Esophagus muscularis mucosa (tissue), 4 donors: ENCODE measurements at regions not wholly inside any gene's neighbourhood (a gene's known extent, or its start where the extent isn't known, plus 50 kb on each side); places are given as distances from the start of the nearest gene placed in this dataset.

Source experiments
- DNase-seq: peaks from one replicate; pipeline ENCODE4 v3.0.0-alpha.2; 2017; ENCODE audit errors: extremely low spot score
- H3K27ac ChIP-seq, 4 donors: fragments of 200-600 bp; sonication (generic); replicated peaks in 1 of 4; 1 replicate in 3 of 4; 2 replicates in 1 of 4; pipeline ENCODE4 v1.5.1; 2016 to 2019; ENCODE audit warnings: mild to moderate bottlenecking in 1 of 4
- H3K27me3 ChIP-seq, 4 donors: fragments of 200-600 bp; sonication (generic); one replicate each; pipeline versions ENCODE4 v1.5.1 to v1.6.0; 2016 to 2019
- H3K36me3 ChIP-seq, 4 donors: fragments of 200-600 bp; sonication (generic); one replicate each; pipeline ENCODE4 v1.5.1; 2016 to 2019
- H3K4me1 ChIP-seq, 4 donors: fragments of 200-600 bp; sonication (generic); one replicate each; pipeline ENCODE4 v1.5.1; 2016 to 2019
- H3K4me3 ChIP-seq, 4 donors: fragments of 200-600 bp; sonication (generic); 1 replicate in 2 of 4; 2 replicates in 2 of 4; pipeline ENCODE4 v1.5.1; 2016 to 2019; ENCODE audit warnings: mild to moderate bottlenecking in 4 of 4, moderate library complexity in 1 of 4
- H3K9me3 ChIP-seq, 4 donors: fragments of 200-600 bp; sonication (generic); 1 replicate in 3 of 4; 2 replicates in 1 of 4; pipeline ENCODE4 v1.5.1; 2016 to 2019
- CTCF ChIP-seq, 3 experiments: fragments of 200-600 bp in 2 of 3; fragments of 450-650 bp in 1 of 3; sonication (generic) in 2 of 3; IDR thresholded peaks; one replicate each; pipeline ENCODE4 v1.5.1; 2017 to 2019; ENCODE audit warnings: antibody characterized with exemption in 3 of 3, mild to moderate bottlenecking in 2 of 3, moderate library complexity in 1 of 3
- EP300 ChIP-seq: sonication (generic); formaldehyde crosslinking; IDR thresholded peaks from one replicate; pipeline ENCODE4 v1.6.1; 2017; ENCODE audit warnings: antibody characterized with exemption
- POLR2A ChIP-seq: fragments of 450-650 bp; IDR thresholded peaks from one replicate; pipeline ENCODE4 v1.6.1; 2017; ENCODE audit warnings: antibody characterized with exemption, moderate library complexity, mild to moderate bottlenecking, low read depth
- POLR2AphosphoS5 ChIP-seq, 2 donors: sonication (generic); formaldehyde crosslinking; IDR thresholded peaks; one replicate each; pipeline ENCODE4 v1.6.1; 2017; ENCODE audit warnings: antibody characterized with exemption in 2 of 2
- WGBS: methylation state at CpG from one replicate; pipeline ENCODE4 v1.1.5; 2018; 5-methylcytosine and 5-hydroxymethylcytosine counted together
- intact Hi-C: fragments of 100-400 bp; cut with DNase I; formaldehyde crosslinking; loops from one replicate; pipeline ENCODE4 v1.15.1; 2023

DNA sequence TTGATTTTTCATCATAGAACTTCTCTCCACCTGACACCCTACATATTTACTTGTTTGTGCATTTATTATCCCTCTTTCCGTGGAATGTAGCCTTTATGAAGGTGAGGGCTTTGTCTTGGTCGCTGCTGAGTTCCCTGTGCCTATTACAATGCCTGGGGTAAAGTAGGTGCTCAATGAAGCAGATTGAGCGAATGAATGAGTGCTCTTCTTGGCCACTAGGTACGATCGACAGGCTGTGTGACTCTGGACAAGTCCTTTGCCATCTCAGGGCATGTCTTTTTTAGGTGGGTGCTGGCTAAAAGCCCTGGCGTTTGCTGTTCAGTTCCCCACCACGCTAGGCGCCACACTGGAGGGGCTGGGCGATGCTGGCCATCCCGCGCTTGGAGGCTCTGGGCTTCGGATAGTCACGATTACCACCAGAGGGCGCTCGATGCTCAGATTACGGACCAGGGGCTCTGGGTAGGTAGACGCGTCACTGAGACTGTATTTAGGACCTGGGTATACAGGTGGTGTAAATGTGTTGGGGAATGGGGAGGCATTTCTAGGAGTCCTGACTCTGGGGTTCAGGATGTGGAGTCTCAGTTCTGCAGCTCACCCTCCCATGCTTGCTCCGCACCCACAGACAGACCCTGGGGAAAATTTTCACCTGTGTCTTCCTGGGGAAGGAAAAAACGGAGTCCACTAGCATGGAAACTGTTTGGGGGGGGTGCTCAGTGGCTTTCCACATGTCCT lies 71.0 kb upstream of the CSF3R start:
- peaks cover 0 to 78% (median 9%) of the 10 kb centered on the region in 4 donors for H3K27me3 ChIP-seq
- H3K27ac ChIP-seq: no peak overlapping the region
- no peaks in the 10 kb centered on the region for H3K9me3 ChIP-seq
- TF ChIP-seq CTCF (IDR thresholded peaks at IDR 0.05): peak; percentile 14 to 53 (median 32)
- no peak for TF ChIP-seq EP300
- H3K4me3 ChIP-seq: no peak overlapping the region
- intact Hi-C loops: no loop called here
- 23% methylated on average over 15 of the region's 20 CpGs for WGBS
- no peak for DNase-seq
- H3K4me1 ChIP-seq: no peaks in the 10 kb centered on the region
- no peaks in the 10 kb centered on the region for H3K36me3 ChIP-seq

- intact Hi-C loops: no loop called here
- DNase-seq: no peak
- no peaks in the 10 kb centered on the region for H3K9me3 ChIP-seq
- H3K27ac ChIP-seq: no peak overlapping the region
- WGBS: 54% methylated on average over 4 of the region's 6 CpGs
- H3K4me3 ChIP-seq: no peak overlapping the region
- H3K36me3 ChIP-seq: no peaks in the 10 kb centered on the region
- H3K4me1 ChIP-seq: no peaks in the 10 kb centered on the region
- peaks cover 0 to 51% (median 0%) of the 10 kb centered on the region in 4 donors for H3K27me3 ChIP-seq
- TF ChIP-seq CTCF (IDR thresholded peaks at IDR 0.05) (no peak), EP300 (no peak), POLR2A (no peak), POLR2AphosphoS5 (IDR thresholded peaks at IDR 0.05) (no peak)
Measured at GRCh38 chr1:36542962-36543515, 60.3 kb upstream of the CSF3R start.

- intact Hi-C loops: no loop called here
- WGBS: 51% methylated on average over 12 of the region's 13 CpGs
- TF ChIP-seq CTCF (IDR thresholded peaks at IDR 0.05) (no peak), EP300 (no peak), POLR2AphosphoS5 (IDR thresholded peaks at IDR 0.05) (no peak), POLR2A (no peak)
Measured at GRCh38 chr1:36542024-36542961, 59.6 kb upstream of the CSF3R start.

GRCh38 chr1:36540056-36540455 lies 57.3 kb upstream of the CSF3R start:
- peaks cover 0 to 54% (median 0%) of the 10 kb centered on the region in 4 donors for H3K27me3 ChIP-seq
- intact Hi-C loops: no loop called here
- no peaks in the 10 kb centered on the region for H3K9me3 ChIP-seq
- no peaks in the 10 kb centered on the region for H3K36me3 ChIP-seq
- WGBS: 73% methylated on average over 5 of the region's 10 CpGs
- DNase-seq: no peak
- TF ChIP-seq POLR2AphosphoS5 (IDR thresholded peaks at IDR 0.05): no peak
- TF ChIP-seq CTCF (IDR thresholded peaks at IDR 0.05): no peak
- TF ChIP-seq POLR2A: no peak
- H3K27ac ChIP-seq: no peak overlapping the region
- no peaks in the 10 kb centered on the region for H3K4me1 ChIP-seq
- H3K4me3 ChIP-seq: no peak overlapping the region

More at GRCh38 chr1:36542024-36542961, 59.6 kb upstream of the CSF3R start:
- Histone ChIP-seq H3K9me3 (no peaks in the 10 kb centered on the region), H3K4me3 (no peak overlapping the region), H3K27me3 (peaks cover 0 to 47% (median 0%) of the 10 kb centered on the region in 4 donors), H3K27ac (no peak overlapping the region), H3K4me1 (no peaks in the 10 kb centered on the region), H3K36me3 (no peaks in the 10 kb centered on the region)
- DNase-seq: no peak
